GM23338 (cell line): ENCODE measurements at regions not wholly inside any gene's neighbourhood (a gene's known extent, or its start where the extent isn't known, plus 50 kb on each side); places are given as distances from the start of the nearest gene placed in this dataset.

Source experiments
- ATAC-seq: fragments of 200-7000 bp; cut with Tn5 transposase; 3 replicates; pipeline ENCODE4 v1.9.1; 2020
- DNase-seq: peaks from one replicate; pipeline ENCODE4 v3.0.0-alpha.2; 2015; ENCODE audit warnings: low spot score
- H2AFZ ChIP-seq: fragments of 200-600 bp; sonication (generic); 2 replicates; pipeline ENCODE4 v1.8.0; 2016; ENCODE audit warnings: antibody characterized with exemption, mild to moderate bottlenecking, moderate library complexity
- H3F3A ChIP-seq: fragments of 200-600 bp; sonication (generic); replicated peaks from 2 replicates; pipeline ENCODE4 v1.8.0; 2017; ENCODE audit warnings: antibody characterized with exemption, mixed run types, low read depth
- H3K27ac ChIP-seq: fragments of 200-600 bp; sonication (generic); 2 replicates; pipeline ENCODE4 v1.6.1; 2016; ENCODE audit warnings: low read depth
- H3K27me3 ChIP-seq: fragments of 200-600 bp; sonication (generic); 2 replicates; pipeline ENCODE4 v1.8.0; 2016; ENCODE audit warnings: mild to moderate bottlenecking, mixed run types, moderate library complexity; ENCODE audit not compliant: insufficient read depth
- H3K36me3 ChIP-seq: fragments of 200-600 bp; sonication (generic); 2 replicates; pipeline ENCODE4 v1.8.0; 2016; ENCODE audit warnings: mild to moderate bottlenecking; ENCODE audit not compliant: insufficient read depth
- H3K4me1 ChIP-seq: fragments of 200-600 bp; sonication (generic); 2 replicates; pipeline ENCODE4 v1.8.0; 2016; ENCODE audit warnings: mild to moderate bottlenecking, moderate library complexity; ENCODE audit not compliant: insufficient read depth
- H3K4me2 ChIP-seq: fragments of 200-600 bp; sonication (generic); 2 replicates; pipeline ENCODE4 v1.7.1; 2017; ENCODE audit warnings: mixed run types
- H3K4me3 ChIP-seq: fragments of 200-600 bp; sonication (generic); 2 replicates; pipeline ENCODE4 v1.6.1; 2016; ENCODE audit warnings: mixed run types
- H3K79me2 ChIP-seq: fragments of 200-600 bp; sonication (generic); replicated peaks from 2 replicates; pipeline ENCODE4 v1.8.0; 2017; ENCODE audit warnings: mild to moderate bottlenecking; ENCODE audit not compliant: insufficient read depth
- H3K9me2 ChIP-seq: fragments of 200-600 bp; sonication (generic); 2 replicates; pipeline ENCODE4 v1.8.0; 2017; ENCODE audit not compliant: insufficient read depth
- H4K20me1 ChIP-seq: fragments of 200-600 bp; sonication (generic); replicated peaks from 2 replicates; pipeline ENCODE4 v1.8.0; 2017; ENCODE audit warnings: mild to moderate bottlenecking; ENCODE audit not compliant: insufficient read depth
- H3K27ac Mint-ChIP-seq: 2 replicates; pipeline ENCODE4 v1.8.0; 2020; ENCODE audit warnings: inconsistent platforms, mild to moderate bottlenecking, moderate library complexity, mixed read lengths
- H3K27me3 Mint-ChIP-seq: 3 replicates; pipeline ENCODE4 v1.8.0; 2022; ENCODE audit warnings: low read depth, mild to moderate bottlenecking, moderate library complexity, mixed read lengths, inconsistent platforms; ENCODE audit not compliant: insufficient read depth, poor library complexity
- H3K36me3 Mint-ChIP-seq: 3 replicates; pipeline ENCODE4 v1.8.0; 2021; ENCODE audit warnings: low read depth, mild to moderate bottlenecking, inconsistent platforms, moderate library complexity, mixed read lengths
- H3K4me1 Mint-ChIP-seq: 3 replicates; pipeline ENCODE4 v1.8.0; 2020; ENCODE audit warnings: mild to moderate bottlenecking, inconsistent platforms, mixed read lengths
- H3K4me3 Mint-ChIP-seq: 3 replicates; pipeline ENCODE4 v1.8.0; 2021; ENCODE audit warnings: moderate library complexity, mild to moderate bottlenecking, inconsistent platforms, mixed read lengths
- H3K9me3 Mint-ChIP-seq: 3 replicates; pipeline ENCODE4 v1.8.0; 2020; ENCODE audit warnings: moderate library complexity, mild to moderate bottlenecking, inconsistent platforms, mixed read lengths
- ETS1 ChIP-seq: IDR thresholded peaks from 2 replicates; pipeline ENCODE4 v1.6.1; 2016; ENCODE audit warnings: antibody characterized with exemption
- EZH2 ChIP-seq: fragments of 200-600 bp; sonication (generic); IDR thresholded peaks from one replicate; pipeline ENCODE4 v1.8.0; 2017; ENCODE audit warnings: antibody characterized with exemption, mild to moderate bottlenecking, low read depth; ENCODE audit not compliant: unreplicated experiment
- NANOG ChIP-seq: IDR thresholded peaks from 2 replicates; pipeline ENCODE4 v1.6.1; 2016; ENCODE audit warnings: antibody characterized with exemption, borderline replicate concordance
- POLR2AphosphoS5 ChIP-seq: IDR thresholded peaks from 2 replicates; pipeline ENCODE4 v1.6.1; 2016; ENCODE audit warnings: antibody characterized with exemption, low read depth
- ZNF331 ChIP-seq: fragments of 250-450 bp; sonication (Bioruptor Pico); IDR thresholded peaks from 2 replicates; pipeline ENCODE4 v1.5.0; 2020; ENCODE audit warnings: low read depth, mild to moderate bottlenecking, moderate library complexity
- ZNF462 ChIP-seq: fragments of 250-450 bp; sonication (Bioruptor Pico); IDR thresholded peaks from 2 replicates; pipeline ENCODE4 v1.5.0; 2020; ENCODE audit warnings: mild to moderate bottlenecking, moderate library complexity
- TF ChIP-seq, protein P1 (sequence below), 2 experiments: fragments of 200-600 bp in 1 of 2; sonication (generic) in 1 of 2; conservative IDR thresholded peaks; 2 replicates each; pipeline versions ENCODE4 v1.5.1 to v1.6.1; 2016 to 2017; ENCODE audit warnings: antibody characterized with exemption in 2 of 2, low read depth in 2 of 2, mild to moderate bottlenecking in 2 of 2, moderate library complexity in 1 of 2

- no peak for TF ChIP-seq ZNF462 (CRISPR knock-in tag)
Measured at GRCh38 chr12:131260954-131261353, 307.2 kb downstream of the ADGRD1 start (continued).

DNA sequence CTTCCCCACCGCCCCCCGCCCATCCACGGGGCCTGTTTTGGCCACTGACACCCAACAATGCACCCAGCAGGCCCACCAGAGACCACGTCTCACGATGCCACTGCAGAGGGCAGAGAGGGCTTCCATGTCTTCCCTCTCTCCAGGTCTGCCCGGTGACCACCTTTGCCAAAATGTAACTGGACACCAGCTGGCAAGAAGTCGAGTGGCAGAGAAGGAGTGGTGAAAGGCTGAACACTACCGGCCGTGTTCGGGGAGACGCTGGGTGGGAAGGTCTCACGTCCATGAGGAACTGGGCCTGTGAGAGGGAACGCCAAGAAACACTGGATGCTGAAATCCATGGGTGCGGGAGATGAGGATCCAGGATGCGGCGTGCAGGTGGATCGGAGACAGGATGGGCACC lies 308.2 kb downstream of the ADGRD1 start:
- Histone ChIP-seq H3K4me3 (no peak overlapping the region), H3K36me3 (no peaks in the 10 kb centered on the region), H2AFZ (no peak overlapping the region), H3K4me1 (no peaks in the 10 kb centered on the region), H3F3A (no peaks in the 10 kb centered on the region), H3K79me2 (no peaks in the 10 kb centered on the region), H3K27me3 (no peaks in the 10 kb centered on the region), H3K9me2 (no peaks in the 10 kb centered on the region), H3K27ac (no peak overlapping the region), H3K4me2 (no peak overlapping the region), H4K20me1 (no peaks in the 10 kb centered on the region)
- Mint-ChIP-seq H3K27ac (no peak overlapping the region), H3K27me3 (peaks cover 6% of the 10 kb centered on the region), H3K4me1 (peaks cover 4% of the 10 kb centered on the region; the same call in 2 of the 3 replicates), H3K36me3 (no peaks in the 10 kb centered on the region; the same call in 2 of the 3 replicates), H3K4me3 (no peak overlapping the region), H3K9me3 (no peaks in the 10 kb centered on the region; the same call in 2 of the 3 replicates)
- ATAC-seq (no peak), DNase-seq (no peak)
- no peak for TF ChIP-seq ZNF462 (CRISPR knock-in tag)
- no peak for TF ChIP-seq NANOG
- TF ChIP-seq, protein P1, sequence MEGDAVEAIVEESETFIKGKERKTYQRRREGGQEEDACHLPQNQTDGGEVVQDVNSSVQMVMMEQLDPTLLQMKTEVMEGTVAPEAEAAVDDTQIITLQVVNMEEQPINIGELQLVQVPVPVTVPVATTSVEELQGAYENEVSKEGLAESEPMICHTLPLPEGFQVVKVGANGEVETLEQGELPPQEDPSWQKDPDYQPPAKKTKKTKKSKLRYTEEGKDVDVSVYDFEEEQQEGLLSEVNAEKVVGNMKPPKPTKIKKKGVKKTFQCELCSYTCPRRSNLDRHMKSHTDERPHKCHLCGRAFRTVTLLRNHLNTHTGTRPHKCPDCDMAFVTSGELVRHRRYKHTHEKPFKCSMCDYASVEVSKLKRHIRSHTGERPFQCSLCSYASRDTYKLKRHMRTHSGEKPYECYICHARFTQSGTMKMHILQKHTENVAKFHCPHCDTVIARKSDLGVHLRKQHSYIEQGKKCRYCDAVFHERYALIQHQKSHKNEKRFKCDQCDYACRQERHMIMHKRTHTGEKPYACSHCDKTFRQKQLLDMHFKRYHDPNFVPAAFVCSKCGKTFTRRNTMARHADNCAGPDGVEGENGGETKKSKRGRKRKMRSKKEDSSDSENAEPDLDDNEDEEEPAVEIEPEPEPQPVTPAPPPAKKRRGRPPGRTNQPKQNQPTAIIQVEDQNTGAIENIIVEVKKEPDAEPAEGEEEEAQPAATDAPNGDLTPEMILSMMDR (conservative IDR thresholded peaks at IDR 0.05; ENCODE audit: low read depth in 2 of 2): no peak
- TF ChIP-seq ZNF331 (CRISPR knock-in tag): no peak
- TF ChIP-seq ETS1: no peak
- no peak for TF ChIP-seq EZH2
- no peak for TF ChIP-seq POLR2AphosphoS5
